ENCODE measurements at regions not wholly inside any gene's neighbourhood (a gene's known extent, or its start where the extent isn't known, plus 50 kb on each side); places are given as distances from the start of the nearest gene placed in this dataset.

DNA sequence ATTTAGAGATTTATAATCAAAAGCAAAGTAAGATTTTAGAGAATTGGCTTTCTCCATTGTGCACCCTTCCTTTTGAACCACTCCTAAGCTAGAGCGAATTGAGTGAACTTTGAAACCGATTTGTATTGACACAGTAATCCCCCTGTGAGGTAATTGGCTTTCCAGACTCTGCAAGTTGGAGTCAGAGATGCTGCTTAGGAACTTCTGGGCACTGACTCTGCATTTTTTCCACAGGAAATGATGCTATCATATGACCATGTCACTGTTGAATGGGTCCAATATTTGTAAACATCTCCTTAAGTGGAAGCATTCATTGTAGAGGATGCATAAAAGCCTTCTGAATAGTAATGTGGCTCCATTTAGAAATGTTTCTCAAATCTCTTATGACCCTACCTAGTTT, 394.4 kb upstream of the ZNF608 start:
- no peak overlapping the region for H3K4me3 Mint-ChIP-seq (ENCODE audit: unreplicated experiment)
- no peaks in the 10 kb centered on the region for H3K9me3 Mint-ChIP-seq (ENCODE audit: unreplicated experiment)
- DNase-seq: no peak
- H3K27me3 Mint-ChIP-seq (ENCODE audit: unreplicated experiment): no peaks in the 10 kb centered on the region
- H3K4me1 Mint-ChIP-seq (ENCODE audit: low read depth, unreplicated experiment): no peaks in the 10 kb centered on the region
- no peaks in the 10 kb centered on the region for H3K36me3 Mint-ChIP-seq (ENCODE audit: unreplicated experiment)
- H3K27ac Mint-ChIP-seq (ENCODE audit: unreplicated experiment): no peak overlapping the region
- TF ChIP-seq, protein P1, sequence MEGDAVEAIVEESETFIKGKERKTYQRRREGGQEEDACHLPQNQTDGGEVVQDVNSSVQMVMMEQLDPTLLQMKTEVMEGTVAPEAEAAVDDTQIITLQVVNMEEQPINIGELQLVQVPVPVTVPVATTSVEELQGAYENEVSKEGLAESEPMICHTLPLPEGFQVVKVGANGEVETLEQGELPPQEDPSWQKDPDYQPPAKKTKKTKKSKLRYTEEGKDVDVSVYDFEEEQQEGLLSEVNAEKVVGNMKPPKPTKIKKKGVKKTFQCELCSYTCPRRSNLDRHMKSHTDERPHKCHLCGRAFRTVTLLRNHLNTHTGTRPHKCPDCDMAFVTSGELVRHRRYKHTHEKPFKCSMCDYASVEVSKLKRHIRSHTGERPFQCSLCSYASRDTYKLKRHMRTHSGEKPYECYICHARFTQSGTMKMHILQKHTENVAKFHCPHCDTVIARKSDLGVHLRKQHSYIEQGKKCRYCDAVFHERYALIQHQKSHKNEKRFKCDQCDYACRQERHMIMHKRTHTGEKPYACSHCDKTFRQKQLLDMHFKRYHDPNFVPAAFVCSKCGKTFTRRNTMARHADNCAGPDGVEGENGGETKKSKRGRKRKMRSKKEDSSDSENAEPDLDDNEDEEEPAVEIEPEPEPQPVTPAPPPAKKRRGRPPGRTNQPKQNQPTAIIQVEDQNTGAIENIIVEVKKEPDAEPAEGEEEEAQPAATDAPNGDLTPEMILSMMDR (IDR thresholded peaks at IDR 0.05; ENCODE audit: partially characterized antibody, unreplicated experiment): no peak

DNA sequence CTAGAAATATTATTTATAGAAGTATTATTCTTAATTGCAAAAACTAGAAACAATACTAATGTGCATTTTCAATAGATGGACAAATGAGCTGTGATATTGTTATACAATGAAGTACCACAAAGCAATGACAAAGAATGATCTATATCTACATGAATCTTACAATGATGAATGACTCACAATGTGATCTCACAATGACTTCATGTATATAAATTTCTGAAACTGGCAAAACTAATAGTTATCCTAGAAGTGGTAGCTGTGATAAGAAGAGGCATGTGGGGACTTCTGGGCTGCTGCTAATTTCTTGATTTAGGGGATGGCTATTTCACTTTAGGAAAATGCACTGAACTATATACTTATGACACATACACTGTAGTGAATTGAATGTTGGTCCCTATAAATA, 396.0 kb upstream of the ZNF608 start:
- H3K9me3 Mint-ChIP-seq (ENCODE audit: unreplicated experiment): no peaks in the 10 kb centered on the region
- no peak overlapping the region for H3K27ac Mint-ChIP-seq (ENCODE audit: unreplicated experiment)
- H3K4me3 Mint-ChIP-seq (ENCODE audit: unreplicated experiment): no peak overlapping the region
- TF ChIP-seq, protein P1 (IDR thresholded peaks at IDR 0.05; ENCODE audit: partially characterized antibody, unreplicated experiment): no peak
- DNase-seq: no peak
- no peaks in the 10 kb centered on the region for H3K4me1 Mint-ChIP-seq (ENCODE audit: low read depth, unreplicated experiment)
- no peaks in the 10 kb centered on the region for H3K36me3 Mint-ChIP-seq (ENCODE audit: unreplicated experiment)
- no peaks in the 10 kb centered on the region for H3K27me3 Mint-ChIP-seq (ENCODE audit: unreplicated experiment)

GRCh38 chr5:125143011-125143410, 396.6 kb upstream of the ZNF608 start:
- Mint-ChIP-seq H3K4me3 (ENCODE audit: unreplicated experiment) (no peak overlapping the region), H3K4me1 (ENCODE audit: low read depth, unreplicated experiment) (no peaks in the 10 kb centered on the region), H3K27ac (ENCODE audit: unreplicated experiment) (no peak overlapping the region), H3K36me3 (ENCODE audit: unreplicated experiment) (no peaks in the 10 kb centered on the region), H3K27me3 (ENCODE audit: unreplicated experiment) (no peaks in the 10 kb centered on the region), H3K9me3 (ENCODE audit: unreplicated experiment) (no peaks in the 10 kb centered on the region)
- no peak for DNase-seq
- TF ChIP-seq, protein P1 (IDR thresholded peaks at IDR 0.05; ENCODE audit: partially characterized antibody, unreplicated experiment): no peak

DNA sequence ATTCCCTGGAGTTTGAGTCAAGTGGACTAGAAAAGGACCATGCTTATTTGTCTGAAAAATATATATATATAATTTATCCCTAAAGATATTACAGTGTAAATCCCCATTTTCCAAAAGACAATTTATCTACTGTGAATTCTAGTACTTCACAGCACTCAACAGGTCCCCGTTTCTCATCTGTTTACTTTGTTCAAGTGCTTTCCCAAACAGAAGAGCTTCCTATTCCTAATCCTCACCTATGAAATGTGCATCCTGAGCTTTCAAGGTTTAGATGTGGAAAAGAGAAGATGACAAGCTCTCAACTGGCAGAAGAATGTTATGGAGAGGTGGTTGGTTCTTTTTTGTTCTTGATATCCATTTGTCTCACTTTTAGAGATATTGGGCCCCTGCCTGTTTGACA, 401.6 kb upstream of the ZNF608 start:
- H3K27me3 Mint-ChIP-seq (ENCODE audit: unreplicated experiment): no peaks in the 10 kb centered on the region

DNA sequence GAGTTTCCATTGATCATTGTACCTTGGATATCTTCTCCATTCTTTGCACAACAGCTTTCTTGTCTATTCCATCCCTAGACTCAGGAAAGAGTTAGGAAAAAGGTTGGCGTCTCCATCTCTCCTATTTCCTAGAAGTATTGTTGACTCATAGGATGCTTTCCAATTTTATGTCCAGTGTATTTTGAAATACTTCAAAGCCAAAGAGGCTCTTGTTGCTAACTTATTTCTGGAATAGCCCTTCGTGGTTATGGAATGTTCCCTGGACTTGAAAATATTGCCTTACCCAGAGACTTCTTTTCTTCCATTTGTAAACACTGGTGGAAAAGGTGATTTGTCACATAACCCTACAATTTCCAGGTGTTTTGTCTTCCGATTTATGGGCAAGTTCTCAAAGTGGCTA, 402.3 kb upstream of the ZNF608 start:
- Mint-ChIP-seq H3K27me3 (ENCODE audit: unreplicated experiment) (no peaks in the 10 kb centered on the region), H3K36me3 (ENCODE audit: unreplicated experiment) (no peaks in the 10 kb centered on the region), H3K9me3 (ENCODE audit: unreplicated experiment) (no peaks in the 10 kb centered on the region), H3K4me1 (ENCODE audit: low read depth, unreplicated experiment) (peaks cover 12% of the 10 kb centered on the region), H3K4me3 (ENCODE audit: unreplicated experiment) (no peak overlapping the region), H3K27ac (ENCODE audit: unreplicated experiment) (no peak overlapping the region)
- DNase-seq: no peak
- TF ChIP-seq, protein P1 (IDR thresholded peaks at IDR 0.05; ENCODE audit: partially characterized antibody, unreplicated experiment): no peak

More for the DNA sequence above, 401.6 kb upstream of the ZNF608 start:
- DNase-seq: no peak
- TF ChIP-seq, protein P1 (IDR thresholded peaks at IDR 0.05; ENCODE audit: partially characterized antibody, unreplicated experiment): no peak
- Mint-ChIP-seq H3K27ac (ENCODE audit: unreplicated experiment) (no peak overlapping the region), H3K4me3 (ENCODE audit: unreplicated experiment) (no peak overlapping the region), H3K4me1 (ENCODE audit: low read depth, unreplicated experiment) (peaks cover 12% of the 10 kb centered on the region), H3K9me3 (ENCODE audit: unreplicated experiment) (no peaks in the 10 kb centered on the region), H3K36me3 (ENCODE audit: unreplicated experiment) (no peaks in the 10 kb centered on the region)

Data from glutamatergic neuron (in vitro differentiated cells).